SK-N-MC (cell line): ENCODE measurements at regions not wholly inside any gene's neighbourhood (a gene's known extent, or its start where the extent isn't known, plus 50 kb on each side); places are given as distances from the start of the nearest gene placed in this dataset.
"Not testable (repeated sequence)": the region's sequence is repeated elsewhere in the genome, so short reads cannot be mapped to it uniquely, and the experiment has no call there.

Experiments
- DNase-seq: peaks from one replicate; pipeline ENCODE4 v3.0.0-alpha.2; 2011; ENCODE audit warnings: low read depth, low spot score
- H3K27ac ChIP-seq: fragments of 200-600 bp; sonication (generic); 2 replicates; pipeline ENCODE4 v1.5.1; 2016; ENCODE audit warnings: mixed run types
- H3K36me3 ChIP-seq: fragments of 200-600 bp; sonication (generic); 2 replicates; pipeline ENCODE4 v1.6.1; 2017; ENCODE audit warnings: antibody characterized with exemption, low read length, mixed read lengths; ENCODE audit not compliant: insufficient read depth
- H3K4me3 ChIP-seq: fragments of 200-600 bp; sonication (generic); 2 replicates; pipeline ENCODE4 v1.5.1; 2016
- H3K9ac ChIP-seq: fragments of 200-600 bp; sonication (generic); 2 replicates; pipeline ENCODE4 v1.8.0; 2017; ENCODE audit warnings: mixed run types, mixed read lengths; ENCODE audit not compliant: insufficient read length
- H3K9me3 ChIP-seq: fragments of 200-600 bp; sonication (generic); 2 replicates; pipeline ENCODE4 v1.6.1; 2017; ENCODE audit warnings: low read depth, mild to moderate bottlenecking, antibody characterized with exemption, low read length, moderate library complexity, mixed read lengths
- EZH2 ChIP-seq: fragments of 200-600 bp; sonication (generic); IDR thresholded peaks from one replicate; pipeline ENCODE4 v1.6.1; 2017; ENCODE audit warnings: antibody characterized with exemption
- FOXP2 ChIP-seq: optimal IDR thresholded peaks from 2 replicates; pipeline ENCODE3; 2011; ENCODE audit warnings: mild to moderate bottlenecking, moderate library complexity; ENCODE audit not compliant: insufficient read depth; ENCODE audit errors: extremely low read length, control extremely low read depth
- POLR2AphosphoS5 ChIP-seq: IDR thresholded peaks from 2 replicates; pipeline ENCODE4 v1.6.1; 2012; ENCODE audit warnings: mild to moderate bottlenecking, low read depth, low read length, borderline replicate concordance

- Histone ChIP-seq H3K36me3 (no peaks in the 10 kb centered on the region), H3K9ac (no peak overlapping the region), H3K4me3 (no peak overlapping the region), H3K9me3 (no peaks in the 10 kb centered on the region), H3K27ac (no peak overlapping the region)
- no peak for DNase-seq
- TF ChIP-seq EZH2 (no peak), POLR2AphosphoS5 (no peak), FOXP2 (no peak)
Measured at GRCh38 chr7:152537639-152538038, 101.8 kb upstream of the KMT2C start.

GRCh38 chr7:152528612-152529011 is 92.8 kb upstream of the KMT2C start:
- Histone ChIP-seq H3K27ac (no peak overlapping the region), H3K4me3 (no peak overlapping the region), H3K9me3 (no peaks in the 10 kb centered on the region), H3K36me3 (no peaks in the 10 kb centered on the region), H3K9ac (no peak overlapping the region)
- no peak for DNase-seq
- no peak for TF ChIP-seq POLR2AphosphoS5
- no peak for TF ChIP-seq EZH2
- no peak for TF ChIP-seq FOXP2

- H3K9me3 ChIP-seq = no peaks in the 10 kb centered on the region
- peak overlapping the region; percentile 11 for H3K9ac ChIP-seq
- no peaks in the 10 kb centered on the region for H3K36me3 ChIP-seq
- DNase-seq = no peak
- peak overlapping the region; percentile 14; the same call in 1 of the 2 replicates for H3K27ac ChIP-seq
- no peak for TF ChIP-seq FOXP2
- no peak for TF ChIP-seq EZH2
- TF ChIP-seq POLR2AphosphoS5 = no peak
- peak overlapping the region; percentile 38; the same call in 1 of the 2 replicates for H3K4me3 ChIP-seq
Measured at GRCh38 chr7:152527610-152528032, 91.8 kb upstream of the KMT2C start.

DNA sequence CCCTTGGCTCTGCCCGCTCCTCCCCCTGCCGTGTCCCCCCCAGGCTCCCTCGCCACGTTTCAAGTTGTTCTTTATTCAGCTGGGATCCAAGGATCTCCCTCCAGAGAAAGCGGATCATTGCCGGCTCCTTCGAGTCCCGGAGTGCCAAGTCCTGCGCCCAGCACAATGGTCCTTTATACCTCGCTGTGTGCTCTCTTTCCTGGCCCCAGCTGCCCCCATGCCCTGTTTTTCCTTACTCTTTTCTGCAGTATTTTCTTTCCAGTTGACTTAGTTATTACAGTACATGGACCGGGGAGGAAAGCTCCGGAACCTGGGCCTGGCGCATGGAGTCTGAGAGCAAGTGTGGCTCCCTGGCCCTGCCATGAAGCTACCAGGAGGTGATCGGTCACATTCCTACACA is 88.1 kb upstream of the KMT2C start:
- no peaks in the 10 kb centered on the region for H3K9me3 ChIP-seq
- DNase-seq = no peak
- no peaks in the 10 kb centered on the region for H3K36me3 ChIP-seq
- no peak overlapping the region for H3K9ac ChIP-seq
- H3K27ac ChIP-seq = no peak overlapping the region
- no peak for TF ChIP-seq POLR2AphosphoS5
- no peak overlapping the region for H3K4me3 ChIP-seq

DNA sequence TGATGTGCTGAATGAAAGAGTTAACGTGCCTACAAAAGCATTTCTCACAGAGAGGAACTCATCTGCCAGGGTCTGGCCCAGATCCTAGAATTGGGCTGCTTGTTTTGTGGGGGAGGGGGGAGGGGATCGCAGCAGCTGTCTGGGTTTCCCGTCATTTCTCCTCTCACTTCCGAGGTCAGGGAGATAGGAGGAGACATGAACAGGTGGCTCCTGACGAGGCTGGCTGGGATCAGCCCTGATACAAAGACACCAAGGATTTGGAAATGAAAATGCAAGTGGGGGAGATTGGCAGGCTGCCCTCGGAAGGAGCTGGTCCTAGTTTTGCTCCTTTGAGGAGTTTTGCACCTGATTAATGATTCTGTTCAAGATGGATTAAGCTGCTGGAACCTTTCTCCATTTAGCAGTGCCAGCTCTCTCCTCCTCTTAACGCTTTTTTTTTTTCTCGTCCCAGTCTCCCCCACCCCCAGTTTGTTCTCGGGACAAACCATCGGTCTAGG is 86.8 kb upstream of the KMT2C start:
- no peaks in the 10 kb centered on the region for H3K36me3 ChIP-seq
- no peak overlapping the region for H3K27ac ChIP-seq
- DNase-seq = no peak
- H3K9me3 ChIP-seq = no peaks in the 10 kb centered on the region
- TF ChIP-seq FOXP2 (no peak), POLR2AphosphoS5 (no peak), EZH2 (no peak)
- no peak overlapping the region for H3K4me3 ChIP-seq
- no peak overlapping the region for H3K9ac ChIP-seq

DNA sequence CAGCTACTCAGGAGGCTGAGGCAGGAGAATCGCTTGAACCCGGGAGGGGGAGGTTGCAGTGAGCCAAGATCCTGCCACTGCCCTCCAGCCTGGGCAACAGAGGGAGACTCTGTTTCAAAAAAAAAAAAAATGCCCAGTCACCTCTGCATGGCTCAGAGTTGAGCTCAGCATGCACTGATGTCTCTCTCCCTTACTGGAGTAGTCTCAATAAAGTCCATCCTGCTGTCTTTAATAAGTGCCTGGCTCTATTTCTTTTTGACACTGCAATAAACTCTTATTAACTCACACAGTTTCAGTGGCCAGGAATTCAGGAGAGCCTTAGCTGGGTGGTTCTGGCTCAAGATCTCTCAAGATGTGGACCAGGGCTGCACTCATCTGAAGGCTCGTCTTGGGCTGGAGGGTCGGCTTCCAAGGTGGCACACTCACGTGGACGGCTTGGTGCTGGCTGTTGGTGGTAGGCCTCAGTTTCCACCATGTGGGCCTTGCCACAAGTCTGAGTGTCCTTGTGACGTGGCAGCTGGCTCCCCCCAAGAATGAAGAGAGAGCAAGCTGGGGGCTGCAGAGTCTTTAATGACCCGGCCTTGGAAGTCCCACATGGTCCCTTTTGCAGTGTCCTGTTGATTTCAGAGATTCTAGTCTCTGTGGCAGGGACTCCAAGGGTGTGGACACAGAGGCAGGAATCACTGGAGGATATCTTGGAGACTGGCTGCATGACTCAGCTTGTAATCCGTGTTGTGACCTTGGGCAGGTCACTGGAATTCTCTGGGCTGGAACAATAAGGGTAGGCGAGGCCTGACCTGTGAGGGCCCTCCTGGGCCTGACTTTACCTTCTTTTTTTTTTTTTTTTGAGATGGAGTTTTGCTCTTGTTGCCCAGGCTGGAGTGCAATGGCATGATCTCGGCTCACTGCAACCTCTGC is 85.9 kb upstream of the KMT2C start:
- Histone ChIP-seq H3K9ac (no peak overlapping the region), H3K4me3 (no peak overlapping the region), H3K27ac (no peak overlapping the region), H3K9me3 (no peaks in the 10 kb centered on the region), H3K36me3 (no peaks in the 10 kb centered on the region)
- no peak for DNase-seq
- TF ChIP-seq POLR2AphosphoS5 (no peak), FOXP2 (no peak)

- no peak for DNase-seq
- Histone ChIP-seq H3K9me3 (no peaks in the 10 kb centered on the region), H3K36me3 (no peaks in the 10 kb centered on the region), H3K4me3 (no peak overlapping the region), H3K27ac (no peak overlapping the region), H3K9ac (no peak overlapping the region)
- TF ChIP-seq EZH2 = no peak
- no peak for TF ChIP-seq POLR2AphosphoS5
- no peak for TF ChIP-seq FOXP2
Measured at GRCh38 chr7:152520861-152521302, 85.1 kb upstream of the KMT2C start.

- no peaks in the 10 kb centered on the region for H3K36me3 ChIP-seq
Measured at GRCh38 chr7:152519290-152519689, 83.5 kb upstream of the KMT2C start.

DNA sequence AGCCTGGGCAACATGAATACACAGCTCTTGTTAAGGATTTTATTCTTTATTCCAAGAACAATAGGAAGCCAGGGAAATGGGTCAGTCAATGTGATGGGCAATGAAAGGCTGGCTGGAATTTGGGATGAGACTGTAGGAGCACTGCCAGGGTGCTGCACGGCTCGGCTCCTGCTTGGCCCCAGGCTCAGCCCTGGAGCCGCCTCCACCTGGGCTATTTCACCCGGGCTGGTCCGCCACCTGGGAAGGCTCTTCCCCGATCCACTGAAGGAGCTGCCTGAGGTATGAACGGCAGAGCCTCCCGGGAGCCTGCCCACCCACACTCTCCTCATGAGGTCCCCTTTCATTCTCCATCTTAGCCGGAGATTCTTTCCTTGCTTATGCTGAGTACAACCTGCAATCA is 80.4 kb upstream of the KMT2C start:
- H3K4me3 ChIP-seq = no peak overlapping the region
- TF ChIP-seq EZH2 (no peak), FOXP2 (no peak)
- no peak for DNase-seq

More at GRCh38 chr7:152519290-152519689, 83.5 kb upstream of the KMT2C start:
- Histone ChIP-seq H3K9ac (no peak overlapping the region), H3K9me3 (no peaks in the 10 kb centered on the region), H3K27ac (no peak overlapping the region), H3K4me3 (no peak overlapping the region)
- TF ChIP-seq FOXP2 (no peak), EZH2 (no peak), POLR2AphosphoS5 (no peak)
- DNase-seq = no peak

DNA sequence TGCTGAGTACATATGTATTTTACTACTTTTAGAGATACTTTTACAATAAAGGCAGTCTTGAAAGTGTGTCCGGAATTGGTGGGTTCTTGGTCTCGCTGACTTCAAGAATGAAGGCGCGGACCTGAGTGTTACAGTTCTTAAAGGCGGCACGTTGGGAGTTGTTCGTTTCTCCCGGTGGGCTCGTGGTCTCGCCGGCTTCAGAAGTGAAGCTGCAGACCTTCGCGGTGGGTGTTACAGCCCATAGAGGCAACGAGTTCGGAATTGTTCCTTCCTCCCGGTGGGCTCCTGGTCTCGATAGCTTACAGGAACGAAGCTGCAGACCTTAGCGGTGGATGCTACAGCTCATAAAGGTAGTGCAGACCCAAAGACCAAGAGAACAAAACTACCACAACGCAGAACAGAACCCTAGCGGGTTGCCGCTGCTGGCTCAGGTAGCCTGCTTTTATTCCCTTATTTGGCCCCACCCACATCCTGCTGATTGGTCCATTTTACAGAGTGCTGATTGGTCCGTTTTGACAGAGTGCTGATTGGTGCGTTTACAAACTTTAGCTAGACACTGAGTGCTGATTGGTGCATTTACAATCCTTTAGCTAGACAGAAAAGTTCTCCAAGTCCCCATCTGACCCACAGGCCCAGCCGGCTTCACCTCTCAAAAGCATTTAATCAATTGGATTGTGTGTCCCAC is 79.6 kb upstream of the KMT2C start:
- H3K36me3 ChIP-seq, H3K9ac ChIP-seq, H3K9me3 ChIP-seq, H3K4me3 ChIP-seq, DNase-seq, H3K27ac ChIP-seq: not testable (repeated sequence)

More for the DNA sequence above, 80.4 kb upstream of the KMT2C start:
- no peaks in the 10 kb centered on the region for H3K36me3 ChIP-seq
- no peaks in the 10 kb centered on the region for H3K9me3 ChIP-seq
- no peak overlapping the region for H3K27ac ChIP-seq
- no peak overlapping the region for H3K9ac ChIP-seq
